Ascending aorta (tissue), 2 donors: ENCODE measurements at regions not wholly inside any gene's neighbourhood (a gene's known extent, or its start where the extent isn't known, plus 50 kb on each side); places are given as distances from the start of the nearest gene placed in this dataset.
A peak's percentile ranks its signal among the peaks of the same experiment; 100 is the strongest.

Experiments used
- DNase-seq, 2 donors: peaks; one replicate each; pipeline ENCODE4 v3.0.0-alpha.2; 2019; ENCODE audit warnings: low spot score in 2 of 2
- H3K27ac ChIP-seq, 2 donors: fragments of 200-600 bp; sonication (generic); one replicate each; pipeline ENCODE4 v1.5.1; 2016 to 2017; ENCODE audit warnings: mild to moderate bottlenecking in 1 of 2
- H3K27me3 ChIP-seq: fragments of 200-600 bp; sonication (generic); one replicate; pipeline ENCODE4 v1.5.1; 2017
- H3K36me3 ChIP-seq, 2 donors: fragments of 200-600 bp; sonication (generic); one replicate each; pipeline ENCODE4 v1.5.1; 2016
- H3K4me1 ChIP-seq, 2 donors: fragments of 200-600 bp; sonication (generic); one replicate each; pipeline ENCODE4 v1.5.1; 2016 to 2017; ENCODE audit warnings: mild to moderate bottlenecking in 1 of 2
- H3K4me3 ChIP-seq, 2 donors: fragments of 200-600 bp; sonication (generic); one replicate each; pipeline ENCODE4 v1.5.1; 2016 to 2017; ENCODE audit warnings: mild to moderate bottlenecking in 1 of 2
- H3K9me3 ChIP-seq, 2 donors: fragments of 200-600 bp; sonication (generic); one replicate each; pipeline ENCODE4 v1.5.1; 2016
- intact Hi-C: fragments of 100-400 bp; cut with DNase I; formaldehyde crosslinking; loops from one replicate; pipeline ENCODE4 v1.15.1; 2023
- TF ChIP-seq, protein P1 (sequence below), 3 experiments: fragments of 200-600 bp in 2 of 3; fragments of 450-650 bp in 1 of 3; sonication (generic) in 2 of 3; IDR thresholded peaks; one replicate each; pipeline ENCODE4 v1.5.1; 2016 to 2019; ENCODE audit warnings: antibody characterized with exemption in 3 of 3, mild to moderate bottlenecking in 1 of 3, moderate library complexity in 1 of 3

DNA sequence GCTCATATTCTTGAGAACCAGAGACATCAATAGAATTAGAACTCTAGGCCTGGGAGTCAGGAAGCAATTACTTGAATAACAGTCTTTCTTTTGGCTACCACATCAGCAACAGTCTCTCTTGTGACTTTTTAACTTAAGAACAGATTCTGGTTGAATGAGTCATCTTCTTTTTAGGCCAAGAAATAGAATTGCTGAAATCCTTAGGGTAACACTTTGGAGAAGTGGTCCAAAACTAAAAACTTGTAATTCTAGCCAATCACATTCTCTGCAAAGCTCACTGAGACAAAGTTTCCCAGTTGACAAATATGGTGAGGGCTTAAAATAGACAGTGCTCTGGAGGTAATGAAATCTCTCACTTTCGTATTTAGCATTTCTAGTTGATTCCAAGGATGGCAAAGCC is 238.0 kb downstream of the SHOX2 start:
- H3K4me1 ChIP-seq: peaks cover 0 to 4% of the 10 kb centered on the region in 2 donors
- no peak overlapping the region for H3K4me3 ChIP-seq
- peak overlapping the region; percentile 65 to 84 for H3K27ac ChIP-seq
- H3K9me3 ChIP-seq: no peaks in the 10 kb centered on the region
- TF ChIP-seq, protein P1, sequence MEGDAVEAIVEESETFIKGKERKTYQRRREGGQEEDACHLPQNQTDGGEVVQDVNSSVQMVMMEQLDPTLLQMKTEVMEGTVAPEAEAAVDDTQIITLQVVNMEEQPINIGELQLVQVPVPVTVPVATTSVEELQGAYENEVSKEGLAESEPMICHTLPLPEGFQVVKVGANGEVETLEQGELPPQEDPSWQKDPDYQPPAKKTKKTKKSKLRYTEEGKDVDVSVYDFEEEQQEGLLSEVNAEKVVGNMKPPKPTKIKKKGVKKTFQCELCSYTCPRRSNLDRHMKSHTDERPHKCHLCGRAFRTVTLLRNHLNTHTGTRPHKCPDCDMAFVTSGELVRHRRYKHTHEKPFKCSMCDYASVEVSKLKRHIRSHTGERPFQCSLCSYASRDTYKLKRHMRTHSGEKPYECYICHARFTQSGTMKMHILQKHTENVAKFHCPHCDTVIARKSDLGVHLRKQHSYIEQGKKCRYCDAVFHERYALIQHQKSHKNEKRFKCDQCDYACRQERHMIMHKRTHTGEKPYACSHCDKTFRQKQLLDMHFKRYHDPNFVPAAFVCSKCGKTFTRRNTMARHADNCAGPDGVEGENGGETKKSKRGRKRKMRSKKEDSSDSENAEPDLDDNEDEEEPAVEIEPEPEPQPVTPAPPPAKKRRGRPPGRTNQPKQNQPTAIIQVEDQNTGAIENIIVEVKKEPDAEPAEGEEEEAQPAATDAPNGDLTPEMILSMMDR (IDR thresholded peaks at IDR 0.05): no peak
- H3K27me3 ChIP-seq: no peaks in the 10 kb centered on the region
- DNase-seq: no peak
- intact Hi-C loops: loop anchor here (5.0 kb wide), 1 partner anchor 81 kb away; no protein-coding TSS in a partner anchor
- H3K36me3 ChIP-seq: no peaks in the 10 kb centered on the region

DNA sequence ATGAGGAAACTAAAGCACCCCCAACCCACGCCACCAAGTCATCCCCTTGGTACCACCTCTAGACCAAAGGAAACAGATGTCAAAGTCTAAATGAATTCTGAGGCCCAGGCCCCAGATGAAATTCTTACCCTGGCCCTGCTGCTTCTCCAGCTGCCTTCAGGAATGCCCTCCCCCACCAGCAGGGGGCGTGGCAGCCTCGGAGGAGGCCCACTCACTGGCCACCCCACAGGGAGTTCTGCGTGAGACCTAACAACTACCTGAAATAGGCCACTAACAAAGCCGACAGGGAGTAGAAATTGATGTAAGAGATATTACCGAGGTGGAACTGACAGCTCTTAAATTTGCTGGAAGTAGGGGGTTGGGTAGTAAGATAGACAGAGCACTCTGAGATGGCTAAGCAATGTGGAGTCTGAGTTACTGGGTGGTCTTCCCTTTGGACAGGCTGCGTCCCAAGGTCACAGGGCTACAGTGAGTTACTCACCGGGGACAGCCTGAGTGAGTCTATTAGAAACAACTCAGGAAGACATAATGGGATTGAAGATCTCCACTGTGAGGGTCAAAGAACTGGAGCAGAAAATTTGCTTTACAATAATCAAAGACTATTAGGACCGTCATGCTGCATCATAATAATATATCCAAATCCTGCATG is 240.7 kb downstream of the SHOX2 start:
- no peaks in the 10 kb centered on the region for H3K36me3 ChIP-seq
- H3K9me3 ChIP-seq: no peaks in the 10 kb centered on the region
- H3K4me1 ChIP-seq: peaks cover 0 to 4% of the 10 kb centered on the region in 2 donors
- no peak for DNase-seq
- TF ChIP-seq, protein P1 (IDR thresholded peaks at IDR 0.05): peak in 1 of 3 experiments; percentile 6
- no peak overlapping the region for H3K4me3 ChIP-seq
- intact Hi-C loops: loop anchor here (5.0 kb wide), 1 partner anchor 78 kb away; no protein-coding TSS in a partner anchor
- H3K27ac ChIP-seq: no peak overlapping the region
- H3K27me3 ChIP-seq: no peaks in the 10 kb centered on the region

DNA sequence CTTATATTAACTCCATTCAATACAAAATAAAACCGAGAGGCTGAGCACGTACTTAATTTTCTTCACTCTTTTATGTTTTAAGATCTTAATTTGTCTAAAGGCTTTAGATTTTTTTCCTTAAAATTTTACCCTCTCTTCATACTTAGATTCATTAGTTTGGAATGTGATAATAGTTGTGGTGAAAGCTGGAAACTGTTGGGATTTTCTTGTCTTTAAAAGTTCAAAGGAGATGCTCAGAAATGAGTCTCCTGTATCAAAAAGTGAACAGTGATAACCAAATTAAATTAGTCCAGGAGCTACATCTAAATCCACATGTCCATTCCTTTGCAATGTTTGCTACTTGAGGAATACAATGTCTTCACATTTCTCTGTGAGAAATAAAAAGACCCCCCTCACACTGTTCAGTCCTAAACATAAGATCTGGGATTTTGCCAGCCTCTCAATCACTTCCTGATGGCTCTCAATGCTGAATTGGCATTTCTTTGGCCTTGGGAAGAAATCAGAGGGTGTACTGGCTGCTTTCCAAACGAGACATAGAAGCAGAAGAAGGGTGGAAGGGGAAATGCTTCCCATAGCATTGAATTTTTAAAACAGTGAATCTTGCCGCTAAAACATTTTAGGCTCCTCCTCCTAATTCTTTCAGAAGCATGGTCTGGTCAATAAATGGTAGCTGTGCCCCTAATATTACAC is 245.0 kb downstream of the SHOX2 start:
- no peaks in the 10 kb centered on the region for H3K9me3 ChIP-seq
- intact Hi-C loops: no loop called here
- TF ChIP-seq, protein P1 (IDR thresholded peaks at IDR 0.05): no peak

DNA sequence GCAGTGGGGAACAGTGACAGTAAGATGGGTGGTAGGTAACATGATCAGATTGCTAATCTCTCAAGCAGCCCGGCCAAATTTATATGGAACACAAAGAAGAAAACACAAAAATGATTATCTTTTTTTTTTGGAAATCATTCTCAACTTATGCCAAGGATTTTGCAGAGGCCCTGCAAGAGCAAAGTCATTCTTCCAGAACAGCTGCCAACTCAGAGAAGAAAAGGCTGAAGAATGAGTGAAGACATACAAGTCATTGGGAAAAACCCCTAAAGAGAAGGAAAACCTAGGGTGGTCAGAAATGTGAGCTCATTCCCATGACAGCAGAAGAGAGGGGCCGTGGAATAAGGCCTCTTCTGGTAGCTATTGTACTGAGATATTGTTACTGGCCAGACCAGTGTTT is 246.7 kb downstream of the SHOX2 start:
- H3K4me1 ChIP-seq: no peaks in the 10 kb centered on the region
- H3K27me3 ChIP-seq: no peaks in the 10 kb centered on the region
- H3K27ac ChIP-seq: no peak overlapping the region
- H3K4me3 ChIP-seq: no peak overlapping the region
- TF ChIP-seq, protein P1 (IDR thresholded peaks at IDR 0.05): no peak
- no peaks in the 10 kb centered on the region for H3K9me3 ChIP-seq
- H3K36me3 ChIP-seq: no peaks in the 10 kb centered on the region
- no peak for DNase-seq
- intact Hi-C loops: no loop called here

More for the DNA sequence above, 245.0 kb downstream of the SHOX2 start:
- Histone ChIP-seq H3K36me3 (no peaks in the 10 kb centered on the region), H3K27ac (no peak overlapping the region), H3K4me1 (no peaks in the 10 kb centered on the region), H3K27me3 (no peaks in the 10 kb centered on the region), H3K4me3 (no peak overlapping the region)
- no peak for DNase-seq

DNA sequence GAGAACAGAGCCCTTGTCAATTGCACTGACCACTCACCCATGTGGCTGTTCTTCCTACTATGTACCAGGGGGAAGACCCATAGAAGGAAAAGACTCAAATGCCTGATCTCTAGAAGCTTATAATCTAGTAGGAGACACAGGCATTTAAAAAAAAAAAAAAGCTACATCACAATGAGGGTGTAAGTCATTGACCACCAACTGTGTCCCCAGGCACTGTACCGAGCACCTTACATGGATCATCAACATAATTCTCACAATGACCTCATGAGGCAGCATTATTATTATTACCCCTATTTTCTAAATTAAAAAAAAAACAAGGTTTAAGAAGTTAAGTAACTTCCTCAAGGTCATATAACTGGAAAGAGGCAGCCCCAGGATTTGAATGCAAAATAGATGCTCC is 247.4 kb downstream of the SHOX2 start:
- Histone ChIP-seq H3K4me3 (no peak overlapping the region), H3K4me1 (no peaks in the 10 kb centered on the region), H3K27ac (no peak overlapping the region), H3K27me3 (no peaks in the 10 kb centered on the region), H3K9me3 (no peaks in the 10 kb centered on the region), H3K36me3 (no peaks in the 10 kb centered on the region)
- intact Hi-C loops: no loop called here
- no peak for DNase-seq
- TF ChIP-seq, protein P1 (IDR thresholded peaks at IDR 0.05): no peak
